Adrenal gland (tissue), 5 donors: ENCODE measurements at regions not wholly inside any gene's neighbourhood (a gene's known extent, or its start where the extent isn't known, plus 50 kb on each side); places are given as distances from the start of the nearest gene placed in this dataset.

ENCODE experiments used
- POLR2A ChIP-seq, 2 donors: fragments of 450-650 bp; IDR thresholded peaks; one replicate each; pipeline ENCODE4 v1.6.1; 2017; ENCODE audit warnings: antibody characterized with exemption in 2 of 2, mild to moderate bottlenecking in 2 of 2, moderate library complexity in 1 of 2
- TF ChIP-seq, protein P1 (sequence below), 6 experiments: fragments of 450-650 bp in 4 of 6; fragments of 200-600 bp in 2 of 6; sonication (generic) in 1 of 6; IDR thresholded peaks; 1 replicate in 5 of 6; 2 replicates in 1 of 6; pipeline versions ENCODE4 v1.5.1 to v1.8.0; 2016 to 2021; ENCODE audit warnings: antibody characterized with exemption in 6 of 6, mild to moderate bottlenecking in 2 of 6, moderate library complexity in 1 of 6
- donor health status: DM: no; HTN: no; CAD: no.

GRCh38 chr14:39956372-39956771 lies 524.1 kb upstream of the FBXO33 start:
- TF ChIP-seq, protein P1, sequence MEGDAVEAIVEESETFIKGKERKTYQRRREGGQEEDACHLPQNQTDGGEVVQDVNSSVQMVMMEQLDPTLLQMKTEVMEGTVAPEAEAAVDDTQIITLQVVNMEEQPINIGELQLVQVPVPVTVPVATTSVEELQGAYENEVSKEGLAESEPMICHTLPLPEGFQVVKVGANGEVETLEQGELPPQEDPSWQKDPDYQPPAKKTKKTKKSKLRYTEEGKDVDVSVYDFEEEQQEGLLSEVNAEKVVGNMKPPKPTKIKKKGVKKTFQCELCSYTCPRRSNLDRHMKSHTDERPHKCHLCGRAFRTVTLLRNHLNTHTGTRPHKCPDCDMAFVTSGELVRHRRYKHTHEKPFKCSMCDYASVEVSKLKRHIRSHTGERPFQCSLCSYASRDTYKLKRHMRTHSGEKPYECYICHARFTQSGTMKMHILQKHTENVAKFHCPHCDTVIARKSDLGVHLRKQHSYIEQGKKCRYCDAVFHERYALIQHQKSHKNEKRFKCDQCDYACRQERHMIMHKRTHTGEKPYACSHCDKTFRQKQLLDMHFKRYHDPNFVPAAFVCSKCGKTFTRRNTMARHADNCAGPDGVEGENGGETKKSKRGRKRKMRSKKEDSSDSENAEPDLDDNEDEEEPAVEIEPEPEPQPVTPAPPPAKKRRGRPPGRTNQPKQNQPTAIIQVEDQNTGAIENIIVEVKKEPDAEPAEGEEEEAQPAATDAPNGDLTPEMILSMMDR (IDR thresholded peaks at IDR 0.05) = no peak
- TF ChIP-seq POLR2A (IDR thresholded peaks at IDR 0.05) = no peak
